NCI-H1105 (cell line): ENCODE measurements at regions not wholly inside any gene's neighbourhood (a gene's known extent, or its start where the extent isn't known, plus 50 kb on each side); places are given as distances from the start of the nearest gene placed in this dataset.

Experiments
- DNase-seq: peaks from one replicate; lab custom pipeline; 2025; lab: John Stamatoyannopoulos, UW

DNA sequence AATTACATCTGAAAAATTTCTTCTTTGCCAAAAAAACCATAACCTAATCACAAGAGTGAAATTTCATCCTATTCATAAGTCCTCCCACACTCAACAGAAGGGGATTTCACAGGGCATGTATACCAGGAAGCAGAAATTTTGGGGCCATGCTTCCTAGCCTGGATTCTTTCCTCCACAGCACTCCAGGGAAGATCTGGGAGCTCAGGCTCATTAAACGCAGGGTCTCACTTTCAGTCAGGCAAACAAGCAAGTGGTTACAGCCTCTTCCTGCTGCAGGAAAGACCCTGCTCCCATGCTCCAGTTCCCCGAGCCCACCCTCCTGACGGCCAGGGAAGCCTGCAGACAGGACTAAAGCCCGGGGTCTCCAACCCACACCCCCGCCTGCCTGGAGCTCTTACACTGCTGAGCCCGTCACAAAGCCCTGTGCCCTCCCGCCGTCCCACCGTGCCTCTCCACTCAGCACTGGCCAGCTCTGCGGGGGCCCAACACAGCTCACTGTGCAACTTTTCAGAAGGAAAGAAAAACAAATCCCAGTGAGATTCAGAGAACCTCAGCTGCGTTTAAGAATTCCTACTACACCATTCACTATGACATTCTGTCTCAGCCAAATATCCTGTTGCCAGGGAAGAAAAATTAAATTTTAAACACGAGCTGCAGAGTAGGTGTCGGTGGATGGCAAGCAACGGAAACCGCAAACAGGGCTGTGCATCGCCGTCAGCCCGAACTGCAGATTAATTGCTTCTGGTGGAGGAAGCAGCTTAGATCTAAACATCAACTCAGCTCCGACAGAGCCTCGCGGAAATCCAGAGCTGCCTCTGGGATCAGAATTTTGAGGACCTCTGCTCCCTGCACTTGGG lies 106.7 kb upstream of the SFSWAP start:
- DNase-seq: no peak

DNA sequence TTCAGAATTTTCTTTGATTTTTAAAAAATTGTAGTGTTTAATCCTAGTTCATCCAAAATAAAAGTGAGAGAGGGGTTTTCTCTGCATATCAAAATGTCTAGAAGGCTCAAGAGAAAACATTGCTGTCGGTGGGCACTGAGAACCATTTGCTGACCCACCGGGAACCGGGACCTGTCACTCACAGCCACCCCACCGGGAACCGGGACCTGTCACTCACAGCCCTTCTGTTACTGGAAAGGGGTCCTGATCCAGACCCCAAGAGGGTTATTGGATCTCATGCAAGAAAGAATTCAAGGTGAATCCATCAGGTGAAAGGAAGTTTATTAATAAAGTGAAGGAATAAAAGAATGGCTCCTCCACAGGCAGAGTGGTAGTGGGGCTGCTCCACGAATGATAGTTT lies 106.0 kb upstream of the SFSWAP start:
- no peak for DNase-seq

DNA sequence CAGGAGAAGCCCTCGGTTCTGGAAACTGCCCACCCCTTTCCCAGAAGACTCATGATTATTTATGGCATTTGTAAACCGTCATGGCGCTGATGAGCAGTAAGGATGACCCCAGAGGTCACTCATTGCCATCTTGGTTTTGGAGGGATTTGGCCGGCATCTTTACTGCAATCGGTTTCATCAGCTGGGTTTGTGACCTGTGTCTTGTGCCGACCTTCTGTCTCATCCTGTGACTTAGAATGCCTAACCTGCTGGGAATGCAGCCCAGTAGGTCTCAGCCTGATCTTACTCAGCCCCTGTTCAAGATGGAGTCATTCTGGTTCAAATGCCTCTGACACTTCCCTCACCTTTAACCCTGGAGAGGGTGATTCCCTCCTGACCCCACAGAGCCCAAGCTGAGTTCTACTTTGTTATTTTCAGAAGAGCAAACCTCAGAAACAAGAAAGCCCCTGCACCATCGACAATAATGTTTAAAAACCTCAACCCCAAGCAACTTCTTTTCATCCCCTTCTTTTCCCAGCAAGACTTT lies 105.5 kb upstream of the SFSWAP start:
- no peak for DNase-seq

DNA sequence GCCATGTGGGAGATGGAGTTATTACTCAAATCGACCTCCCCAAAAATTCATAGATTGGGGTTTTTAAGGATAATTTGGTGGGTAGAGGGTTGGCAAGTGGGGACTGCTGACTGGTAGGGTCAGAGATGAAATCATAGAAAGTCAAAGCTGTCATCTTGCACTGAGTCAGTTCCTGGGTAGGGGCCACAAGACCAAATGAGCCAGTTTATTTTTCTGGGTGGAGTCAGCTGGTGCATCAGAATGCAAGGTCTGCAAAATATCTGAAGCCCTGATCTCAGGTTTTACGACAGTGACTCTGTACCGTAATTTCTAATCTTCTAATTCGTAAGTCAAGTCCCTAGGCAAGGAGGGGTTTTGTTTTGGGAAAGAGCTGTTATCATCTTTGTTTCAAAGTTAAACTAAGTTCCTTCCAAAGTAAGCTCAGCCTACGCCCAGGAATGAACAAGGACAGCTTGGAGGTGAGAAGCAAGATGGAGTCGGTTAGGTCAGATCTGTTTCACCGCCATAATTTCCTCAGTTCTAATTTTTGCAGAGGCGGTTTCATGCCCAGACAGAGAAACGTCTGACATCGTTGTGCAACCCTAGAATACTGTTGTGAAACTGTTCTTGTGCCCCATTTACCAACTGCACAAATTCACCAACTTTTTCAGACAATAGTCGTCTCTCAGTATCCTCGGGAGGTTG lies 104.5 kb upstream of the SFSWAP start:
- DNase-seq: no peak

DNA sequence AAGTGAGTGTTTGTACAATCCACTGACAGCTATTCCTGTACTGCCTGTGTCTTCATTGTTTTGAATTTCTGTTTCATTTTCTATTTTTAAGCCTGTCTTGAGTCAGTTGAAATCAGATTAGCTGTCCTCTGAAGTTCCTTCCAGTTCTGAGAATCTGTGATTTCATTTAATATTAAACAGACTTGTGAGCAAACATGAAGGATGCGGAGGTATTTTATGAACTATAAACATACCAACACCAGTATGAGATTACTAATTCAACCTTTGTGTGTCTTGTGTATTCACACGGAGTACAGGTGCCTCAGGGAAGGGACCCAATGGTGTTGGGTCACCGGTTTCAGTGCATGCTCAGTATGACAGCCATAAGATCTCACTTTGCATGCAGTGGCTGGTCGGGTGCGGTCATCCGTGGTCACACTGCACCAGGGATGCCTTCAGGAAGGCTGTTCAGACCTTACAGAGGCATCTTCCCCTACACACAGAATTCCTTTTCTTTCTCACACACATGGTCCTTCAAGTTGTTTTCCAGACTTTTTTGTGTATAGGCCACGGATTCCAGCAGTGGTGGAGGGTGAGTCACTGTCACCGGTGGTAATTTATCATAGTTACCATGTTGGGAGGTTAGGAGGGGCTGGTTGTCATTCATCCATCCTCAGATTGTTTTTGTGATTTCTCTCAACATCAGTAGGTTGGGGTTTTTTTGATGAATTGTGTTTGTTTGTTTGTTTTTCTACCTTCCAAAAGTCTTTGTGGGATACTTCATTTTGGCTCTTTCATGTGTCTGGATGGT lies 103.0 kb upstream of the SFSWAP start:
- no peak for DNase-seq

DNA sequence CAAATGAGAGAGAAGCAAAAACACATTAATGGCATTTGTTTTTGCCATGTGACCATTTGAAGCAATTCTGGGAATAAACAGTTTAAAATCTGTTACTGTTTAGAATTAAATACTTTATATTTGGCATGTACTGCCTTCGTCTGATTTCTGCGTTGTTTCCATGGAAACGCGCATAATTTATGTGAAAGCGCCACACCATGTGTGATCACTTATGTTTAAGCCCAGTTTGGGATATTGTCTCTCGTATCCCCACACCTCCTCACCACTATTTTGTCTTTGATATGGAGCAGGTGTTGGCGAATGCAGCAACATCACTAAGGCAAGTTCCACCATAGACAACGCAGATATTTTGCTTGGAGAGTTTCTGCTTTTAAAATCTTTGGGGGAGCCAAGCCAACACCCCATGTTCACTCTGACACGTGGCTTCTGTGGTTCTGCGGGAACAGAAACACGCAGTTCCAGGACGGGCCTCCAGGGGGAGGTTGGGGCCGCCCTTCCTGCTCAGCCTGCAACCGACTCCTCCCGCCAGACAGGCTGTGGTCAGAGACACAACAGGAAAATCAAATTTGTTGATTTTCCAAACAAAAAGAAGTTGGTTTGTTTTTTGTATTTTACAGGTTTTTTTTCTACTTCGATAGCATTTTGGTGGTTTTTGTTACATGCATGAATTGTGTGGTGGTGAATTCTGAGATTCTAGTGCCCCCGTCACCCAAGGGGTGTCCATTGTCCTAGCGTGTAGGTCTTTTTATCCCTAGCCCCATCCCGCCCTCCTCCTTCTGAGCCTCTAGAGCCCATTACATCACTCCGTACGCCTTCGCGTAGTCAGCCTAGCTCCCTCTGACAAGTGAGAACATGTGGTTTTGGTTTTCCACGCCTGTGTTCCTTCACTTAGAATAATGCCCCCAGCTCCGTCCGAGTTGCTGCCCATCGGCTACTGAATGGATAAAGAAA lies 101.9 kb upstream of the SFSWAP start:
- DNase-seq: no peak

DNA sequence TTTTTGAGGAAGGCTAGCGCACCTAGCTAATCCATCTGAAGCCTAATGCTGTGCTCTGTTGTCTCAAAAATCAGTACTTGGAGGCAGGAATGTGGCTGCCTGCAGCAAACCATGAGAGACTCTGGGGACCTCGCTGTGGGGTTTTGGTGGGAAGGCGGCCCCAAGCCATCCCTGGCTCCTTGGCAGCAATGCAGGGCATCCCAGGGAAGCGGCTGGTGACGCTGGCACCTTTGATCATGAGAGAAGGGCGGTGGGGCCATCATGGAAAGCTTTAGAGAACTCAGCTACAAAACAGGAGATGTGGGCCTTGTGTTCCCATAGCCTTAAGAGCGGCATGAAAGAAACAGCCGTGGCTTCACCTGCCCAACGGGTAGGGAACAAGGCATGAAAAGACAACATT lies 101.1 kb upstream of the SFSWAP start:
- no peak for DNase-seq

DNA sequence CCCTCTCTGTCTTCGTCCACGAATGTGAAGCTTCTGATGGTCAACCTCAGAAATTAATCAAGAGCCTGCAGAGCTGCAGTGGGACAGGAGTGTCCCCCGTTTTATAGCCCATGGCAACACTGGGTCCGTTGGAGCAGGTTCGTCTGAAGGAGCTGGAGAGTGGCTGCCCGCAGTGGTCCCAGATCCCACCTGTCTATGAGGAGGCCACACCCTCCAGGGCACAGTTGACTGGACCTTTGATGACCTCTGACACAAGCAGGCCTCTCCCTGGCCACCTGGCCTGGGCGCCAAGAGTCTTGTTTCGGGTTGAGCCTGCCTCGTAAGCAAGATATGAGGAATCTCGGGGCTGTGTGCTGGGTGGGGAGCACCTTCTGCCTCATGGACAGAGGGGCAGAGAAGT lies 100.7 kb upstream of the SFSWAP start:
- no peak for DNase-seq

DNA sequence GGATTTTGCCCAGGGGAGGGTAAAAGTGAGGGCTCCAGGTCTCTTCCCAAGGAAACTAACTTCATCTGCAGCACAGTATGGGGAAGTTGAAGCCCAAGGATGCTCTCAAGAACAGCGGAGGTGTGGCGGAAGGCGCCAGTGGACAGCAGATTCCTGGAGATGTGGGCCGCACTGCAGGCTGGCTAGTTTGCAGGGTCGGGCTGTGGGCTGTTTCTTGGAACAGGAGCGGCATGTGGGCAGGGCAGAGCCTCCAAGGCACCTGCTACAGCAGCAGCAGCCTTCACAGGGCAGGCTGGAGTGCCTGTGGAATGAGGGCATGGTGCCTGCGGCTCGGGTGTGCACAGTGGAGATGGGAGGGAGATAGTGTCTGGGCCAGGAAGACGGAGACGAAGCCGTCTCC lies 100.0 kb upstream of the SFSWAP start:
- no peak for DNase-seq

DNA sequence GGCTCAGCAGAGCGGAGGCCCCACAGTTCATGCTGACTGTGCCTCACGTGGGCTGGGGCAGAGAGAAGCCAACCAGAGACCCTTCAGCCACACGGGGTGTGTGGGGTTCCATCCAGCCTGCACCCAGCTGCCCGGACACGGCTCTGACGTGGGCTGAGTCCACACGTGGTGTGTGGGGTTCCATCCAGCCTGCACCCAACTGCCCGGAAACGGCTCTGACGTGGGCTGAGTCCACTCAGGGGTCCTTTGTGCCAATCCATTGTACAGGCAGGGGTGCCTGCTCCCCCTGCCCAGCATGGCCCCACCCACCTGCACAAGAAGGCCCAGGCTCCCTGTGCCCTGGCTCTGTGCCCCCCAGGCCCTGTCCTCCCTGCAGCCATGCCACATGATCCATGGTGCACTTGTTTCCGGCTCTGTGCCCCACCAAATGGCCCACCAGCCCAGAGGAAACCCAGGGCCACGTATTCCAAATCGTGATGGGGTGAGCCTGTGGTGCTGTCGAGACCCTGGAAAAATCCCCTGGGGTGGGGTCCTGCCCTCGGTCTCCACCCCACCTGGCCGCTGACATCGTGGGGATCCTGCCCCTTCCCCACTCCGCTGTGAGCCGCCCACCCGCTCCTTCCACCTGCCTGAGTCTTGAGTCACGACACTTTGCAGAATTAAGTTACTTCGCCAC lies 99.3 kb upstream of the SFSWAP start:
- DNase-seq: no peak

DNA sequence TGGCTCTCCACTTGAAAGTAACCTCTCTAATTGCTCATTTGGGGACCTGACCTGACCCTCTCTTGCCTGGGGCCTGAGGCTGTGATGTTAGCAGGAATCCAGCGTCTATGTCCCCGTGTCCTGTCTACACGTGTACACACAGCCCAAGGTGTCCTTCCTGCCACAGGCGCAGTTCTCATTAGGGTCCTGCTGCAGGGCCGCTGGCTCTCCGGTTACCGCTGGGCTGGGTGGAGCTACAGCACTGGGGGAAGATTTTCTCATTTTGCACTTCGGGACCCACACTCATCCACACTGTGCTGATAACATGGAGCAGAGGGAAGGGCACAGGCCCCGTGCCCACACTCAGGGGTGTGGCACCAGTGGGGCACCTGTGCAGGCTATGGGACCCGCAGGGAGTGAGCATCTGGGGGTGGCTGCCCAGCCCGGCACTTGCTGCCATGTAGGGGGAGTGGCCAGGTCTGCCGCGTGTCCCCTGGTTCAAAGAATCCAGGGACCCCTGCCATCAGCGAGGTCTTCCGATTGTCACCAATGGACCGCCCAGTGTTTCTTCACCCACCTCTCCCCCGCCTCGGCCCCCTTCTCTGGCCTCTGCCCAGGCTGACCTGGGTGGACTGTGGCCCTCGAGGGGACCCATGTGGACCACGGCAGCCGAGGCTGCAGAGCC lies 98.7 kb upstream of the SFSWAP start:
- DNase-seq: no peak

DNA sequence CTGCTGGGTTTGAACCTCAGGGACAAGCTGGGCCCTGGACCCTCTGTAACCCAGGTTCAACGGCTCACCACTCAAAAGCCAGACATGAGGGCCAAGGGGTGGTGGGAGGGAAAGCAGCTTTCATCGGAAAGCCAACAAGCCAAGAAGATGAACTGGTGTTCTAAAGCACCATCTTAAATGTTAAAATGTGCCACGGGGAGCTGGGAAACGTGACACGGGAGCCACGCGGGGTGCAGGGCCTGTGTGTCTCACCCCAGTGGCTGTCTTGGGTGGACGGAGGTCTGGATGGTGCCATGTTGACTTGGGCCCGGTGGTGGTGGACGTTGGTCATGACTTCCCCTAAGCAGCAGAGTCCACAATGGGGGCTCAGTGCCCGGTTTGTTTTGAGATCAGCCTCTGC lies 97.7 kb upstream of the SFSWAP start:
- DNase-seq: no peak

DNA sequence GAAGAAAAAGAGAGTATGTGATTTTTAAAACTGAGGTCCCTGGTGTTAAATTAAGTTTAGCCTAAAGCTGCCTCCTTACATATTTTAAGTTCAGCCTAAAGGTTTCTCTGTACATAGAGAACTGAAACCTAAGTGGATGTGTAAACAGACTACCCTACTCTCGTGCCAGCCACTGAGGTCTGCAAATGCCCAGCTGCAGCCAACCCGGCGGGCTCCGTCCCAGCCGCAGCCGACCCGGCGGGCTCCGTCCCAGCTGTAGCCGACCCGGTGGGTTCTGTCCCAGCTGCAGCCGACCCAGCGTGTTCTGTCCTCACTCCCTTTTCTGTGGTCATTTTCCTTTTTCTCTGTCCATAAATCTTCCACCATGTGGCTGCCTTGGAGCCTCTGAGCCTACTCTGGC lies 97.2 kb upstream of the SFSWAP start:
- DNase-seq: no peak

DNA sequence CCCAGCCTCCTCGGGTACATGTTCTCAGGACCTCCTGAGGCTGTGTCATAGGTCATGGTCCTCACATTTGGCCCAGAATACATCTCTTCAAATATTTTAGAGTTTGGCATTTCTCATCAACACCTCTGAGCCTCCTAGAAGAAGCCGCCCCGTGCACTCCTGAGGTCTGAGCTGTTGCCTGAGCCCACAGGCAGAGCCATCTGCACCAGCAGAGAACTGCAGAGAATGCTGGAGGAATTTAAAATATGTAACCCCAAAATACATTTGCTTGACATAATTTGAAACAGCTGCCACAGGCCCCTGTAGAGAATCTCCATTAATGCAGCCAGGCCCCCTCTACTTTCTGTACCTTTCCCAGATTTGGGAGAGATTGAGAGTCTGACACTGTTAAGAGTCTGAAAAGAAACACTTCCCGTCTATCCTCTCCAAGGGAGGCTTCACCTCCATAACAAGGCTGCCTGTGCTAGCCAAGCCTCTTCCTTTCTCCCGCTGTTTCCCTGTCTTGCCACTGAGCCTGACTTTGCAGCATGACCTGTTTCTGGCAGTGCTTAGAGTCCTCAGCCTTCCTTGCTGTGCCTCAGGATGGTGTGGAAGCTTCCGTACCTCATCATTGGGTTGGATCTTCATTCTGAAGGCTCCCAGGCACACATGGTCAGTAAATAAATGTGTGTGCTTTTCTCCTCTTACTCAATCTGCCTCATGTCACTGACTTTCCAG lies 95.4 kb upstream of the SFSWAP start:
- no peak for DNase-seq

DNA sequence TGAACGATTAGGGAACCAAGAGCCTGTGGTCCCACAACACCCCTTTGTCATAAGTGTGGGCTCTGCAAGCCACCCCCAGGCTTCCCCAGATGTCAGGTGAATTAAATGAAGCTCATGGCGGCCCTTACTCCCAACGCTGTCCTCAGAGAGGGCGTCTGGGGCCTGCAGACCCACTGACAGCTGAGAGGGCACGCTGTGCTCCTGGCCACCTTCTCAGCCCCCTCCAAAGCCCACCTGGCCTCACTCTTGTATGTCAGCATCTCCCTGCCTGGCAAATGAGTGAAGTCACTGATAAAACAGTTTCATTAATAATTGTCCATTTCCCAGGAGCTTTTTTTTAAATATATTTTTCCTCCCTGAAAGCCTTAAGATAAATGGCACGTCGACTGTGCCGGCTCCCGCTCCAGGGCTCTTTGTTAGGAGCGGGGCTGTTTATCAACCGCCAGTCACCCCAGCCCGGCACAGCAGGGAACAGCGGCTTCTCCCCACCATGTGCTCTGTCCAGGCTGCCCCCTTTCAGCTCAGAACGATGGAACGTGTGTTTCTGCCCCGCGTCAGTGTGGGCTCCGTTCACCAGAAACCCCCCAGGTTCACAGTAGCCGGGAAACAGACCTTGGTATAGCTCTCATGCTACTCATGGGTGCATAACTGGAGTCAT lies 94.7 kb upstream of the SFSWAP start:
- DNase-seq: no peak

DNA sequence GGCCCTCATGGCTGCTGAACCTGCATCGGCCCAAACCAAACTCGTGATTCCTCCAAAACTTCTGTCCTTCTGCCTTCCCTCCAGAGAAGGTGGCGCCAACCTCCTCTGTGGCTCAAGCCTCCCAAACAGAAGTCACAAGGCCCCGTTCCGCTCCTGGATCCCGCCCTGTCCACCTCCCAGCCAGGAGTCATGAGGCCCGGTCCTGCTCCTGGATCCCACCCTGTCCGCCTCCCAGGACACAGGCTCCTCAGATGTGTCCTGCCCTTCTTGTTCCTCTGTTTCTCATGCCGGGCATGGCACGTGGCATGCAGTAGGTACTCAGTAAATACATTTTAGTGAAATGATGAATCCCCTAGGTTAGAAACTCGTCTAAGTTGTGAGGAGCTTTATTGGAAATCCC lies 94.2 kb upstream of the SFSWAP start:
- DNase-seq: no peak

DNA sequence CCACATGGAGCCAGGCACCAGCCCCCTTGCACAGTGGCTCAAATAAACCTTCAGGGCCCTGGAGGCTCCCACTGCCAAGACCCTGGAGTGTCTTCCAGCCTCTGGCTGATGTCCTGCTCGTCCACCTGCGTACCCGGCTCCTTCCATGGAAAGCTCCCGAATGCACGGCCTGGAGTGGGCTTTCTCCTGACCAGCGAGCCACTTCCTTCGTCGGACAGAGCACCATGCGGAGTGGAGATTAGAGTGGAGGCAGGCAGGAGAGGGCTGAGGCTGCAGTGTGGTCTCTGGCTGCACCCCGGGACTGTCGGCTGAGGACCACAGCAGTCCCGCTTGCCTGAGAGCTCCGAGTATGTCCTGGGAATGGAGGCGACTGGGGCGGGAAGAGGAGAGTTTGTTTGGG lies 93.7 kb upstream of the SFSWAP start:
- DNase-seq: no peak

DNA sequence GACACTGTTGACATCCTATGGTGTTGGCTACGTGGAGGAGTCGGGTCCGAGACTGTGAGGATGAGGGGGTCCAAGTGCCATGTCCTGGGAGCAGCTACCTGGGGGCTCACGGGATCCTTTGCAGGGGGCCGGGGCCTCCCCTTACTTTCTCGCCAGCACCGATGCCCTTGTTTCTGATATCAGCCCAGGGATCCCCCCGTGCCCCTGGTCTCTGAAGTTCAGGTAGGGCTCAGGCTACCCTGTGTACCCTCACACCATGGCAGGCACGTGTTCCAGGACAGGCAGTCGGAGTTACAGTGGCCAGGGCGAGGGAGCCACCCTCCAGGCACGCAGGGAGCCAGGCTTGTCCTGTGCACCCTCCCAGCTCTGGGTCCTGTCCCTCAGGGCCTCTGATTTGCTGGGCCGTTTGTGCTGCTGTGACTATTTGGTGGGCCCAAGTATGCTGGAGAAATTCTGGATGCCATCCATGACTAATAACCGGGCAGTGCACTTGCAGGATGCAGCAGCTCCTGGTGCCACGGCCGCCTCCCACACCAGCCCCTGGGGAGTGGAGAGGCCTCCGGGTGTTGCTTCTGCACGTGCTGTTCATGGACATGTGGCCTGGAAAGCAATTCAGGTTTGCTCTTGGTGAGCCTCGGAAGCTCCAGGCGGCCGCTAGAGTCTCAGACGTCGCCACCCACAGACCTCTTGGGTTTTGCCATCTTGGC lies 93.1 kb upstream of the SFSWAP start:
- DNase-seq: no peak

DNA sequence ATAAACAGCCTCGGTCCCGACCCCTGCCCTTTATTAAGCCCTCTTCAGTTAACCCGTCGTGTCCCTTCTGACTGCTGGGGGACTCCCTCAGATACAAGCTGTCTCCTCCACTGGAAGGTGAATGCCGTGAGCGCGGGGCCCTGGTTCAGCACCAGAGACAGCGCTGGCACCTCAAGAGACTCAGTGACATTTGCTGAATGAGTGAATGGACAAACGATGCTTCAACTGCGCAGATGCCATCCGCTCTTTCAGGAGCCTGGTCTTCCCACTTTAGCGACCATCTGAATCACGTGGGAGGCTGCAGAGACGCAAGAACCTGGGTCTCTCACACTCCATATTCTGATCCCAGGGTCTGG lies 92.6 kb upstream of the SFSWAP start:
- no peak for DNase-seq
